OCI-LY3 (cell line): ENCODE measurements at regions not wholly inside any gene's neighbourhood (a gene's known extent, or its start where the extent isn't known, plus 50 kb on each side); places are given as distances from the start of the nearest gene placed in this dataset.

ENCODE experiments used
- H2AFZ ChIP-seq: fragments of 200-600, 300-600 bp; shearing (Covaris generic); 2 replicates; pipeline ENCODE4 v1.6.0; 2014; ENCODE audit warnings: antibody characterized with exemption, low read depth, low read length
- H3K27ac ChIP-seq: fragments of 200-600, 300-600 bp; sonication (generic); 2 replicates; pipeline ENCODE4 v1.5.1; 2014; ENCODE audit warnings: mild to moderate bottlenecking, low read length, moderate library complexity, mixed read lengths
- H3K27me3 ChIP-seq: fragments of 200-600, 300-600 bp; sonication (generic); 2 replicates; pipeline ENCODE4 v1.6.1; 2014; ENCODE audit warnings: low read depth, low read length, mixed read lengths
- H3K36me3 ChIP-seq: fragments of 200-600, 300-600 bp; sonication (generic); replicated peaks from 2 replicates; pipeline ENCODE3; 2014; ENCODE audit warnings: low read depth, low read length, mixed read lengths
- H3K4me1 ChIP-seq: fragments of 300-600, 200-600 bp; sonication (generic); 2 replicates; pipeline ENCODE4 v1.6.1; 2014; ENCODE audit warnings: low read length, mixed read lengths
- H3K4me2 ChIP-seq: fragments of 200-600, 300-600 bp; sonication (generic); 2 replicates; pipeline ENCODE4 v1.6.1; 2014; ENCODE audit warnings: low read length, mixed read lengths
- H3K4me3 ChIP-seq: fragments of 300-600, 200-600 bp; sonication (generic); 2 replicates; pipeline ENCODE4 v1.5.1; 2014; ENCODE audit warnings: antibody characterized with exemption, mild to moderate bottlenecking, low read length, moderate library complexity
- H3K79me2 ChIP-seq: fragments of 300-600, 200-600 bp; shearing (Covaris generic); 2 replicates; pipeline ENCODE4 v1.6.1; 2014; ENCODE audit warnings: mild to moderate bottlenecking, low read length, mixed read lengths
- H3K9ac ChIP-seq: fragments of 300-600, 200-600 bp; shearing (Covaris generic); 2 replicates; pipeline ENCODE4 v1.6.0; 2014; ENCODE audit warnings: mild to moderate bottlenecking, low read length, moderate library complexity
- H3K9me3 ChIP-seq: fragments of 200-600, 300-600 bp; shearing (Covaris generic); 2 replicates; pipeline ENCODE4 v1.6.1; 2014; ENCODE audit warnings: low read length, mixed read lengths; ENCODE audit not compliant: insufficient read depth
- H4K20me1 ChIP-seq: fragments of 200-600, 300-600 bp; sonication (generic); 2 replicates; pipeline ENCODE4 v1.6.1; 2016; ENCODE audit warnings: low read length, mixed read lengths; ENCODE audit not compliant: insufficient read depth
- CTCF ChIP-seq: fragments of 200-600, 300-600 bp; sonication (generic); IDR thresholded peaks from 2 replicates; pipeline ENCODE4 v1.5.1; 2014; ENCODE audit warnings: antibody characterized with exemption, low read length, low read depth
- EZH2phosphoT487 ChIP-seq: fragments of 200-600 bp; shearing (Covaris generic); IDR thresholded peaks from 2 replicates; pipeline ENCODE4 v1.6.1; 2018; ENCODE audit warnings: antibody characterized with exemption, mixed run types, low read depth

GRCh38 chr20:55342822-55343221, 662.5 kb downstream of the CBLN4 start:
- Histone ChIP-seq H3K4me3 (no peak overlapping the region), H3K27me3 (peaks cover 14% of the 10 kb centered on the region; the same call in 1 of the 2 replicates), H4K20me1 (no peaks in the 10 kb centered on the region), H3K9ac (no peak overlapping the region), H3K36me3 (no peaks in the 10 kb centered on the region), H3K79me2 (no peaks in the 10 kb centered on the region), H2AFZ (no peak overlapping the region), H3K4me1 (0 out of 2 replicates have a peak, but pooled peaks cover 4% of the 10 kb centered on the region), H3K9me3 (no peaks in the 10 kb centered on the region), H3K4me2 (no peak overlapping the region), H3K27ac (no peak overlapping the region)
- TF ChIP-seq EZH2phosphoT487 = no peak
- no peak for TF ChIP-seq CTCF

GRCh38 chr20:55333798-55334197, 671.5 kb downstream of the CBLN4 start:
- Histone ChIP-seq H3K9ac (no peak overlapping the region), H3K9me3 (no peaks in the 10 kb centered on the region), H4K20me1 (no peaks in the 10 kb centered on the region), H3K4me2 (no peak overlapping the region), H3K4me3 (no peak overlapping the region), H3K27me3 (peaks cover 13% of the 10 kb centered on the region; the same call in 1 of the 2 replicates), H3K36me3 (no peaks in the 10 kb centered on the region), H3K4me1 (no peaks in the 10 kb centered on the region), H3K79me2 (no peaks in the 10 kb centered on the region), H3K27ac (no peak overlapping the region), H2AFZ (no peak overlapping the region)
- TF ChIP-seq EZH2phosphoT487 (no peak), CTCF (no peak)

- Histone ChIP-seq H3K4me1 (no peaks in the 10 kb centered on the region), H2AFZ (no peak overlapping the region), H3K79me2 (no peaks in the 10 kb centered on the region), H4K20me1 (no peaks in the 10 kb centered on the region), H3K27ac (no peak overlapping the region), H3K4me3 (no peak overlapping the region), H3K9me3 (no peaks in the 10 kb centered on the region), H3K4me2 (no peak overlapping the region), H3K27me3 (peaks cover 13% of the 10 kb centered on the region; the same call in 1 of the 2 replicates), H3K36me3 (no peaks in the 10 kb centered on the region), H3K9ac (no peak overlapping the region)
- TF ChIP-seq EZH2phosphoT487 (no peak), CTCF (no peak)
Observed at GRCh38 chr20:55329108-55329507, 676.2 kb downstream of the CBLN4 start.

GRCh38 chr20:55322745-55323144, 682.6 kb downstream of the CBLN4 start:
- Histone ChIP-seq H4K20me1 (no peaks in the 10 kb centered on the region), H3K9ac (no peak overlapping the region), H3K79me2 (no peaks in the 10 kb centered on the region), H3K4me1 (no peaks in the 10 kb centered on the region), H3K9me3 (no peaks in the 10 kb centered on the region), H3K4me2 (no peak overlapping the region), H3K27me3 (no peaks in the 10 kb centered on the region), H3K4me3 (no peak overlapping the region), H2AFZ (no peak overlapping the region), H3K27ac (no peak overlapping the region), H3K36me3 (no peaks in the 10 kb centered on the region)
- TF ChIP-seq EZH2phosphoT487 = no peak
- no peak for TF ChIP-seq CTCF
